ENCODE measurements at regions not wholly inside any gene's neighbourhood (a gene's known extent, or its start where the extent isn't known, plus 50 kb on each side); places are given as distances from the start of the nearest gene placed in this dataset.

DNA sequence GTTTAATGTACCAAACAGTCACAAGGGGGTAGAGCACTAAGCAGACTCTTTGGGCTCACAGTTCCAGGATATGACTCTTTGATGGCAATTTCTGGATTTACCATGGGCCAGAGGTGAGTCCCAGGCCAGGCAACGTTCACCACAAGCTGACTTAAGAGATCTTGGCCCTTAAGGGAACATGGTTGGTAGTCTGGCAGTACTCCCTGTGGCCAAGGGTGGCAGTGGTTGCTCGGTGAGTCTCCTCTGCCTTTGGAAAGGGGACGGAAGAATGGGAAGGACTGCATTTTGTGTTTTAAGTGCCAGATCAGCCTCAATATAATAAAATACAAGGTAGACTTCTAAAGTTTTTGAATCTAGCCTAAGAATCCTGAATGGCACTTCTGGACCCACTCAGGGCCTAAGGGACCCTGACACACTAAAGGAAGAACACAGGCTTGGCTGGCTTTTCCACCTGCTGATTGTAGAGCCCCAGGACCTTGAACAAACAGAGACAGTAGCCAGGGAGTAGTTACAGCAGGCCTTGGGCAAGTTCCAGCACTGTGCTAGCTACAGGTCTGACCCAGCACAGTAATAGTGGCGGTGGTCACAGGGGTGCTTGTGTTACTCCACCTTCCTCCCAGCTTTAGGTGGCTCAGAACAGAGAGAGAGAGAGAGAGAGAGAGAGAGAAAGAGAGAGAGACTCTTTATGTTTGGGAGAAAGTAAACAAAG is 730.7 kb upstream of the ALCAM start:
- Histone ChIP-seq H3K4me1 (ENCODE audit: insufficient read depth, low read length) (no peaks in the 10 kb centered on the region), H4K20me1 (ENCODE audit: insufficient read depth, low read length) (no peaks in the 10 kb centered on the region), H3K4me2 (ENCODE audit: insufficient read depth, low read length) (no peak overlapping the region), H3K9me3 (ENCODE audit: insufficient read depth, low read length, severe bottlenecking) (peaks cover 2% of the 10 kb centered on the region), H3K27ac (ENCODE audit: low read length) (no peak overlapping the region), H3K27me3 (ENCODE audit: insufficient read depth, low read length, poor library complexity) (no peaks in the 10 kb centered on the region), H3K9ac (ENCODE audit: low read depth, low read length) (no peak overlapping the region), H3K36me3 (ENCODE audit: insufficient read depth, low read length) (no peaks in the 10 kb centered on the region), H3K79me2 (ENCODE audit: insufficient read depth, low read length) (no peaks in the 10 kb centered on the region), H3K4me3 (ENCODE audit: low read depth in 1 of 2, low read length in 2 of 2) (no peak overlapping the region), H2AFZ (ENCODE audit: low read depth, low read length) (no peak overlapping the region)
- TF ChIP-seq EZH2 (IDR thresholded peaks at IDR 0.05; ENCODE audit: borderline replicate concordance, low read depth, low read length, severe bottlenecking): no peak
- TF ChIP-seq, protein P1, sequence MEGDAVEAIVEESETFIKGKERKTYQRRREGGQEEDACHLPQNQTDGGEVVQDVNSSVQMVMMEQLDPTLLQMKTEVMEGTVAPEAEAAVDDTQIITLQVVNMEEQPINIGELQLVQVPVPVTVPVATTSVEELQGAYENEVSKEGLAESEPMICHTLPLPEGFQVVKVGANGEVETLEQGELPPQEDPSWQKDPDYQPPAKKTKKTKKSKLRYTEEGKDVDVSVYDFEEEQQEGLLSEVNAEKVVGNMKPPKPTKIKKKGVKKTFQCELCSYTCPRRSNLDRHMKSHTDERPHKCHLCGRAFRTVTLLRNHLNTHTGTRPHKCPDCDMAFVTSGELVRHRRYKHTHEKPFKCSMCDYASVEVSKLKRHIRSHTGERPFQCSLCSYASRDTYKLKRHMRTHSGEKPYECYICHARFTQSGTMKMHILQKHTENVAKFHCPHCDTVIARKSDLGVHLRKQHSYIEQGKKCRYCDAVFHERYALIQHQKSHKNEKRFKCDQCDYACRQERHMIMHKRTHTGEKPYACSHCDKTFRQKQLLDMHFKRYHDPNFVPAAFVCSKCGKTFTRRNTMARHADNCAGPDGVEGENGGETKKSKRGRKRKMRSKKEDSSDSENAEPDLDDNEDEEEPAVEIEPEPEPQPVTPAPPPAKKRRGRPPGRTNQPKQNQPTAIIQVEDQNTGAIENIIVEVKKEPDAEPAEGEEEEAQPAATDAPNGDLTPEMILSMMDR (IDR thresholded peaks at IDR 0.05; ENCODE audit: borderline replicate concordance, extremely low read depth, low read length, poor library complexity, severe bottlenecking): no peak
- ATAC-seq (ENCODE audit: insufficient read depth, low read depth) (no peak), DNase-seq (no peak)

GRCh38 chr3:104642827-104643226 is 723.9 kb upstream of the ALCAM start:
- Histone ChIP-seq H3K4me3 (ENCODE audit: low read depth in 1 of 2, low read length in 2 of 2) (no peak overlapping the region), H3K79me2 (ENCODE audit: insufficient read depth, low read length) (no peaks in the 10 kb centered on the region), H3K27me3 (ENCODE audit: insufficient read depth, low read length, poor library complexity) (no peaks in the 10 kb centered on the region), H3K4me1 (ENCODE audit: insufficient read depth, low read length) (no peaks in the 10 kb centered on the region), H3K36me3 (ENCODE audit: insufficient read depth, low read length) (no peaks in the 10 kb centered on the region), H3K27ac (ENCODE audit: low read length) (no peak overlapping the region), H4K20me1 (ENCODE audit: insufficient read depth, low read length) (no peaks in the 10 kb centered on the region), H3K9ac (ENCODE audit: low read depth, low read length) (no peak overlapping the region), H2AFZ (ENCODE audit: low read depth, low read length) (no peak overlapping the region), H3K4me2 (ENCODE audit: insufficient read depth, low read length) (no peak overlapping the region), H3K9me3 (ENCODE audit: insufficient read depth, low read length, severe bottlenecking) (peaks cover 2% of the 10 kb centered on the region)
- no peak for TF ChIP-seq EZH2 (IDR thresholded peaks at IDR 0.05; ENCODE audit: borderline replicate concordance, low read depth, low read length, severe bottlenecking)
- TF ChIP-seq, protein P1 (IDR thresholded peaks at IDR 0.05; ENCODE audit: borderline replicate concordance, extremely low read depth, low read length, poor library complexity, severe bottlenecking): no peak
- ATAC-seq (ENCODE audit: insufficient read depth, low read depth) (no peak), DNase-seq (no peak)

DNA sequence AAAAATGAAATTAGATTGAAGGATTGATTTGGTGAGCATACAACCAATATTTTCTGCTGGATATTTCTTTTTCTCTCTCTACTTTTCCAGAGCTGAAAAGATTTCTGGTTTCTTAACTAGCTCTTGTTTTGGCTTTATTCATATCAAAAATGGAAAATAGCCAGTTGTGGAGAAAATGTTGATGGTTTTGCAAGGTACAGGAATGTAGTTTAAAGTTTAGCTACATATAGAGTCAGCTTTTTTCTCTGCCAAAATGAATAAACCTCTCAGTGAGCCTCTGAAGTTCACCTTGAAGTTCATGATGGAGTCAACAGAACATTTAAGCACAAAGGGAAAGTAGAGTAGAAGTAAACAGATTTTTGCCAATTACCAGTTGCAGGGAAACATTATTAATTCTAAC is 720.5 kb upstream of the ALCAM start:
- no peaks in the 10 kb centered on the region for H3K36me3 ChIP-seq (ENCODE audit: insufficient read depth, low read length)
- DNase-seq (no peak), ATAC-seq (ENCODE audit: insufficient read depth, low read depth) (no peak)
- H3K4me1 ChIP-seq (ENCODE audit: insufficient read depth, low read length): no peaks in the 10 kb centered on the region
- H3K79me2 ChIP-seq (ENCODE audit: insufficient read depth, low read length): no peaks in the 10 kb centered on the region
- H3K27ac ChIP-seq (ENCODE audit: low read length): no peak overlapping the region
- no peaks in the 10 kb centered on the region for H4K20me1 ChIP-seq (ENCODE audit: insufficient read depth, low read length)
- H3K4me3 ChIP-seq (ENCODE audit: low read depth in 1 of 2, low read length in 2 of 2): no peak overlapping the region
- no peak overlapping the region for H2AFZ ChIP-seq (ENCODE audit: low read depth, low read length)
- TF ChIP-seq, protein P1 (IDR thresholded peaks at IDR 0.05; ENCODE audit: borderline replicate concordance, extremely low read depth, low read length, poor library complexity, severe bottlenecking): no peak
- TF ChIP-seq EZH2 (IDR thresholded peaks at IDR 0.05; ENCODE audit: borderline replicate concordance, low read depth, low read length, severe bottlenecking): no peak
- H3K9me3 ChIP-seq (ENCODE audit: insufficient read depth, low read length, severe bottlenecking): no peaks in the 10 kb centered on the region
- no peak overlapping the region for H3K9ac ChIP-seq (ENCODE audit: low read depth, low read length)
- H3K27me3 ChIP-seq (ENCODE audit: insufficient read depth, low read length, poor library complexity): no peaks in the 10 kb centered on the region
- H3K4me2 ChIP-seq (ENCODE audit: insufficient read depth, low read length): no peak overlapping the region
